ENCODE measurements at regions not wholly inside any gene's neighbourhood (a gene's known extent, or its start where the extent isn't known, plus 50 kb on each side); places are given as distances from the start of the nearest gene placed in this dataset.

DNA sequence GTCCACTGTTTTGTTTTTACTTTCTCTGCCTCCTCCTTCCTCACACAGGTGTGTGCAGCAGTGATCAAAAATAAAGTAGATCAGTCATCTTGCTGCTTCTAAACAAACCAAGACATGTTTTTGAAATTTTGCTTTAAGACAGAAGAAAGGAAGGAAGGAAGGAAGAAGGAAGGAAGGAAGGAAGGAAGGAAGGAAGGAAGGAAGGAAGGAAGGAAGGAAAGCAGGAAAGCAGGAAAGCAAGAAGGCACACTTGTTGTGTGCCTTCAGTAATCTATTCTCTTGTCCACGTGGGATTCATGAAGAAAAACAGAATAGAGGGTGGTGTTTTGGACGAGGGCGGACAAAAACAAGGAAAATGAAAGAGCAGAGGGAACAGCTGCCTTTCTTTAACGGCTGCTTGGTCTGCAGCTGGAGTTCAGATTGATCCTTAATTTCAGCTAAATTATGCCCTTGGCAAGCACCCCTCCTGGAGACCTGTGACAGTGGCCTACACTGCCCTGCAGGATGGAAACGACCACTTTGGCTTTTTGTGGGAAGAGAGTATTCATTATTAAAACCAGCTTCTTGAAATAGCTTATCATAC, 188.5 kb upstream of the IRX3 start:
- TF ChIP-seq SMC3 (conservative IDR thresholded peaks at IDR 0.05; ENCODE audit: poor library complexity): no peak
- no peak for TF ChIP-seq TAF1 (IDR thresholded peaks at IDR 0.05; ENCODE audit: low read depth)
- TF ChIP-seq, protein P1, sequence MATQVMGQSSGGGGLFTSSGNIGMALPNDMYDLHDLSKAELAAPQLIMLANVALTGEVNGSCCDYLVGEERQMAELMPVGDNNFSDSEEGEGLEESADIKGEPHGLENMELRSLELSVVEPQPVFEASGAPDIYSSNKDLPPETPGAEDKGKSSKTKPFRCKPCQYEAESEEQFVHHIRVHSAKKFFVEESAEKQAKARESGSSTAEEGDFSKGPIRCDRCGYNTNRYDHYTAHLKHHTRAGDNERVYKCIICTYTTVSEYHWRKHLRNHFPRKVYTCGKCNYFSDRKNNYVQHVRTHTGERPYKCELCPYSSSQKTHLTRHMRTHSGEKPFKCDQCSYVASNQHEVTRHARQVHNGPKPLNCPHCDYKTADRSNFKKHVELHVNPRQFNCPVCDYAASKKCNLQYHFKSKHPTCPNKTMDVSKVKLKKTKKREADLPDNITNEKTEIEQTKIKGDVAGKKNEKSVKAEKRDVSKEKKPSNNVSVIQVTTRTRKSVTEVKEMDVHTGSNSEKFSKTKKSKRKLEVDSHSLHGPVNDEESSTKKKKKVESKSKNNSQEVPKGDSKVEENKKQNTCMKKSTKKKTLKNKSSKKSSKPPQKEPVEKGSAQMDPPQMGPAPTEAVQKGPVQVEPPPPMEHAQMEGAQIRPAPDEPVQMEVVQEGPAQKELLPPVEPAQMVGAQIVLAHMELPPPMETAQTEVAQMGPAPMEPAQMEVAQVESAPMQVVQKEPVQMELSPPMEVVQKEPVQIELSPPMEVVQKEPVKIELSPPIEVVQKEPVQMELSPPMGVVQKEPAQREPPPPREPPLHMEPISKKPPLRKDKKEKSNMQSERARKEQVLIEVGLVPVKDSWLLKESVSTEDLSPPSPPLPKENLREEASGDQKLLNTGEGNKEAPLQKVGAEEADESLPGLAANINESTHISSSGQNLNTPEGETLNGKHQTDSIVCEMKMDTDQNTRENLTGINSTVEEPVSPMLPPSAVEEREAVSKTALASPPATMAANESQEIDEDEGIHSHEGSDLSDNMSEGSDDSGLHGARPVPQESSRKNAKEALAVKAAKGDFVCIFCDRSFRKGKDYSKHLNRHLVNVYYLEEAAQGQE (IDR thresholded peaks at IDR 0.05; ENCODE audit: borderline replicate concordance): no peak
- TF ChIP-seq, protein P2, sequence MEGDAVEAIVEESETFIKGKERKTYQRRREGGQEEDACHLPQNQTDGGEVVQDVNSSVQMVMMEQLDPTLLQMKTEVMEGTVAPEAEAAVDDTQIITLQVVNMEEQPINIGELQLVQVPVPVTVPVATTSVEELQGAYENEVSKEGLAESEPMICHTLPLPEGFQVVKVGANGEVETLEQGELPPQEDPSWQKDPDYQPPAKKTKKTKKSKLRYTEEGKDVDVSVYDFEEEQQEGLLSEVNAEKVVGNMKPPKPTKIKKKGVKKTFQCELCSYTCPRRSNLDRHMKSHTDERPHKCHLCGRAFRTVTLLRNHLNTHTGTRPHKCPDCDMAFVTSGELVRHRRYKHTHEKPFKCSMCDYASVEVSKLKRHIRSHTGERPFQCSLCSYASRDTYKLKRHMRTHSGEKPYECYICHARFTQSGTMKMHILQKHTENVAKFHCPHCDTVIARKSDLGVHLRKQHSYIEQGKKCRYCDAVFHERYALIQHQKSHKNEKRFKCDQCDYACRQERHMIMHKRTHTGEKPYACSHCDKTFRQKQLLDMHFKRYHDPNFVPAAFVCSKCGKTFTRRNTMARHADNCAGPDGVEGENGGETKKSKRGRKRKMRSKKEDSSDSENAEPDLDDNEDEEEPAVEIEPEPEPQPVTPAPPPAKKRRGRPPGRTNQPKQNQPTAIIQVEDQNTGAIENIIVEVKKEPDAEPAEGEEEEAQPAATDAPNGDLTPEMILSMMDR (IDR thresholded peaks at IDR 0.05; ENCODE audit: poor library complexity, severe bottlenecking): no peak
- no peak for TF ChIP-seq EZH2 (IDR thresholded peaks at IDR 0.05; ENCODE audit: borderline replicate concordance, insufficient read depth, low read length, poor library complexity, severe bottlenecking)
- no peak for TF ChIP-seq MXI1 (conservative IDR thresholded peaks at IDR 0.05; ENCODE audit: poor library complexity, severe bottlenecking)
- no peak for TF ChIP-seq RAD21 (conservative IDR thresholded peaks at IDR 0.05)
- no peak for TF ChIP-seq EP300 (conservative IDR thresholded peaks at IDR 0.05; ENCODE audit: poor library complexity, severe bottlenecking)
- TF ChIP-seq POLR2AphosphoS5 (IDR thresholded peaks at IDR 0.05): no peak
